OCI-LY3 (cell line): ENCODE measurements at regions not wholly inside any gene's neighbourhood (a gene's known extent, or its start where the extent isn't known, plus 50 kb on each side); places are given as distances from the start of the nearest gene placed in this dataset.

ENCODE experiments used
- H2AFZ ChIP-seq: fragments of 200-600, 300-600 bp; shearing (Covaris generic); 2 replicates; pipeline ENCODE4 v1.6.0; 2014; ENCODE audit warnings: antibody characterized with exemption, low read depth, low read length
- H3K27ac ChIP-seq: fragments of 200-600, 300-600 bp; sonication (generic); 2 replicates; pipeline ENCODE4 v1.5.1; 2014; ENCODE audit warnings: mild to moderate bottlenecking, low read length, moderate library complexity, mixed read lengths
- H3K27me3 ChIP-seq: fragments of 200-600, 300-600 bp; sonication (generic); 2 replicates; pipeline ENCODE4 v1.6.1; 2014; ENCODE audit warnings: low read depth, low read length, mixed read lengths
- H3K36me3 ChIP-seq: fragments of 200-600, 300-600 bp; sonication (generic); replicated peaks from 2 replicates; pipeline ENCODE3; 2014; ENCODE audit warnings: low read depth, low read length, mixed read lengths
- H3K4me1 ChIP-seq: fragments of 300-600, 200-600 bp; sonication (generic); 2 replicates; pipeline ENCODE4 v1.6.1; 2014; ENCODE audit warnings: low read length, mixed read lengths
- H3K4me2 ChIP-seq: fragments of 200-600, 300-600 bp; sonication (generic); 2 replicates; pipeline ENCODE4 v1.6.1; 2014; ENCODE audit warnings: low read length, mixed read lengths
- H3K4me3 ChIP-seq: fragments of 300-600, 200-600 bp; sonication (generic); 2 replicates; pipeline ENCODE4 v1.5.1; 2014; ENCODE audit warnings: antibody characterized with exemption, mild to moderate bottlenecking, low read length, moderate library complexity
- H3K79me2 ChIP-seq: fragments of 300-600, 200-600 bp; shearing (Covaris generic); 2 replicates; pipeline ENCODE4 v1.6.1; 2014; ENCODE audit warnings: mild to moderate bottlenecking, low read length, mixed read lengths
- H3K9ac ChIP-seq: fragments of 300-600, 200-600 bp; shearing (Covaris generic); 2 replicates; pipeline ENCODE4 v1.6.0; 2014; ENCODE audit warnings: mild to moderate bottlenecking, low read length, moderate library complexity
- H3K9me3 ChIP-seq: fragments of 200-600, 300-600 bp; shearing (Covaris generic); 2 replicates; pipeline ENCODE4 v1.6.1; 2014; ENCODE audit warnings: low read length, mixed read lengths; ENCODE audit not compliant: insufficient read depth
- H4K20me1 ChIP-seq: fragments of 200-600, 300-600 bp; sonication (generic); 2 replicates; pipeline ENCODE4 v1.6.1; 2016; ENCODE audit warnings: low read length, mixed read lengths; ENCODE audit not compliant: insufficient read depth
- EZH2phosphoT487 ChIP-seq: fragments of 200-600 bp; shearing (Covaris generic); IDR thresholded peaks from 2 replicates; pipeline ENCODE4 v1.6.1; 2018; ENCODE audit warnings: antibody characterized with exemption, mixed run types, low read depth
- TF ChIP-seq, protein P1 (sequence below): fragments of 200-600, 300-600 bp; sonication (generic); IDR thresholded peaks from 2 replicates; pipeline ENCODE4 v1.5.1; 2014; ENCODE audit warnings: antibody characterized with exemption, low read length, low read depth

DNA sequence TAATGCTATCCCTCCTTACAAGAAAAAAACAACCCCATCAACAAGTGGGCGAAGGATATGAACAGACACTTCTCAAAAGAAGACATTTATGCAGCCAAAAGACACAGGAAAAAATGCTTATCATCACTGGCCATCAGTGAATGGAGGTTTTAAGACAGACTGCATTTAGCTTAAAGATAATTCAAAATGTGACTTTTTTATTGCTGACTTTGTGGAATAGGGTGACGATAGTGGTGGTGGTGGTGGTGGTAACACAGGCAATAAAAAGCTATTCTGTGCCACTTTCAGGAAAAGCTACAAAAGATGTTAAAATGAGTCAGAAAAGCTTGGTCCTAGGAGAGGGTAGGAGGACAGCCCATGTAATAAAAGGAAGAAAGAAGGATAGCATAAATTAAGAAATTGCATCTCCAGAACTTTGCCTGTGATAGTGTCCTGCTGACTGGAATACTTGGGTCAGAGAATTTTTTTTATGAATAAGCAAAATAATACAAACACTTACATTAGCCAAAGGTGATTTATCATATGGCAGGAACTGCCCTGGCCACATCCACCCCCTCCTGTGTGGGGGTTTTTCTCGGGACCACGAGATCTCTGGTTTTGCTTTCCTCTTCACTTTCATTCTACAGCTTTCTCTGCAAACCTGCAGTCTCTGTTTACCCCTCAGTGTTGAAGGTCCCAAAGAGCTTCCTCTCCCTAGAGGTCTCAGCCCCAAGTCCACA, 186.7 kb downstream of the DRD1 start:
- Histone ChIP-seq H3K9ac (no peak overlapping the region), H3K36me3 (no peaks in the 10 kb centered on the region), H3K27me3 (no peaks in the 10 kb centered on the region), H3K4me1 (no peaks in the 10 kb centered on the region), H3K4me3 (no peak overlapping the region), H3K4me2 (no peak overlapping the region), H3K27ac (no peak overlapping the region), H4K20me1 (no peaks in the 10 kb centered on the region), H3K9me3 (no peaks in the 10 kb centered on the region), H3K79me2 (no peaks in the 10 kb centered on the region), H2AFZ (no peak overlapping the region)
- TF ChIP-seq EZH2phosphoT487: no peak
- TF ChIP-seq, protein P1, sequence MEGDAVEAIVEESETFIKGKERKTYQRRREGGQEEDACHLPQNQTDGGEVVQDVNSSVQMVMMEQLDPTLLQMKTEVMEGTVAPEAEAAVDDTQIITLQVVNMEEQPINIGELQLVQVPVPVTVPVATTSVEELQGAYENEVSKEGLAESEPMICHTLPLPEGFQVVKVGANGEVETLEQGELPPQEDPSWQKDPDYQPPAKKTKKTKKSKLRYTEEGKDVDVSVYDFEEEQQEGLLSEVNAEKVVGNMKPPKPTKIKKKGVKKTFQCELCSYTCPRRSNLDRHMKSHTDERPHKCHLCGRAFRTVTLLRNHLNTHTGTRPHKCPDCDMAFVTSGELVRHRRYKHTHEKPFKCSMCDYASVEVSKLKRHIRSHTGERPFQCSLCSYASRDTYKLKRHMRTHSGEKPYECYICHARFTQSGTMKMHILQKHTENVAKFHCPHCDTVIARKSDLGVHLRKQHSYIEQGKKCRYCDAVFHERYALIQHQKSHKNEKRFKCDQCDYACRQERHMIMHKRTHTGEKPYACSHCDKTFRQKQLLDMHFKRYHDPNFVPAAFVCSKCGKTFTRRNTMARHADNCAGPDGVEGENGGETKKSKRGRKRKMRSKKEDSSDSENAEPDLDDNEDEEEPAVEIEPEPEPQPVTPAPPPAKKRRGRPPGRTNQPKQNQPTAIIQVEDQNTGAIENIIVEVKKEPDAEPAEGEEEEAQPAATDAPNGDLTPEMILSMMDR: no peak

DNA sequence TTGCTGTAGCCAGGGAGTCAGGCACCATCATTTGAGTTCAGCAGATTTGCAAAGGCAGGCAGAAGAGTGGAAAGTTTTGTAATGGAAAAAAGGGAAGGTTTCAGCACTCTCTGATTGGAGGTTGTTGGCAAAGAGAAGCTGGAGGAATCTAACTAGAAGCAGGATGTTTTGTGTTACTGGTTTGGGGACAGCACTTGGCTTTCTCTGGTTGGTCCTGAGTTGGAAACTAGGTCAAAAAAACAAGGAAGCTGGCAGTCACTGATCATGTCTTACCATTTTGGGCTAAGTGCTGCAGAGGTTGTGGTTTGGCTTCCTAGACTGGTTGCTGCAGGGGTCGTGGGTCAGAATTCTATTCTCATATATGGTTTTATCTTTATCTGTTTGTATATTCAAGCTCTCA, 189.8 kb downstream of the DRD1 start:
- Histone ChIP-seq H3K4me3 (no peak overlapping the region), H2AFZ (no peak overlapping the region), H3K4me2 (no peak overlapping the region), H3K27me3 (no peaks in the 10 kb centered on the region), H3K36me3 (no peaks in the 10 kb centered on the region), H3K9ac (no peak overlapping the region), H4K20me1 (no peaks in the 10 kb centered on the region), H3K79me2 (no peaks in the 10 kb centered on the region), H3K27ac (no peak overlapping the region), H3K4me1 (no peaks in the 10 kb centered on the region), H3K9me3 (no peaks in the 10 kb centered on the region)
- TF ChIP-seq, protein P1: no peak
- TF ChIP-seq EZH2phosphoT487: no peak

DNA sequence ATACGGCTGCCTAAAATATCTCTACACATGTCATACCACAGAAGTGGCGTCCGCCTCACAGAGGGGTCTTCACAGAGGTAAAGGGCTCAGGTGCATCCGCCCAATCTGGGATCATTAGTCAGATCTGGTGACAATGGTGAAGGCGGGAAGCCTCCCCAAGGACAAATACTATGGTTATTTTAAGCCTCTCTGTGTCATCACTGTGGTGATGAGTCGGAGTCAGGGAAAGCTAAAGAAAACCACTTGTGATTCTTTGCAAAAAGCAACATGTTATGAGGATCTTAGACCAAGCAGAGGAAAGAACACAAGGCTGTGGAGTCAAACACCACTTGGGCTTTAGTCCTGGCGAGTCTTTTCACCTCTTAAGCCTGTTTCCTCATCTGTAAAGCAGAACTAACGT, 190.4 kb downstream of the DRD1 start:
- no peaks in the 10 kb centered on the region for H3K79me2 ChIP-seq
- H3K27me3 ChIP-seq: no peaks in the 10 kb centered on the region
- H3K36me3 ChIP-seq: no peaks in the 10 kb centered on the region
- H4K20me1 ChIP-seq: no peaks in the 10 kb centered on the region
- no peak for TF ChIP-seq EZH2phosphoT487
- TF ChIP-seq, protein P1: no peak
- H3K9me3 ChIP-seq: no peaks in the 10 kb centered on the region
- no peak overlapping the region for H3K27ac ChIP-seq
- H3K9ac ChIP-seq: no peak overlapping the region
- no peak overlapping the region for H3K4me3 ChIP-seq
- H3K4me2 ChIP-seq: no peak overlapping the region
- H2AFZ ChIP-seq: no peak overlapping the region
- no peaks in the 10 kb centered on the region for H3K4me1 ChIP-seq

DNA sequence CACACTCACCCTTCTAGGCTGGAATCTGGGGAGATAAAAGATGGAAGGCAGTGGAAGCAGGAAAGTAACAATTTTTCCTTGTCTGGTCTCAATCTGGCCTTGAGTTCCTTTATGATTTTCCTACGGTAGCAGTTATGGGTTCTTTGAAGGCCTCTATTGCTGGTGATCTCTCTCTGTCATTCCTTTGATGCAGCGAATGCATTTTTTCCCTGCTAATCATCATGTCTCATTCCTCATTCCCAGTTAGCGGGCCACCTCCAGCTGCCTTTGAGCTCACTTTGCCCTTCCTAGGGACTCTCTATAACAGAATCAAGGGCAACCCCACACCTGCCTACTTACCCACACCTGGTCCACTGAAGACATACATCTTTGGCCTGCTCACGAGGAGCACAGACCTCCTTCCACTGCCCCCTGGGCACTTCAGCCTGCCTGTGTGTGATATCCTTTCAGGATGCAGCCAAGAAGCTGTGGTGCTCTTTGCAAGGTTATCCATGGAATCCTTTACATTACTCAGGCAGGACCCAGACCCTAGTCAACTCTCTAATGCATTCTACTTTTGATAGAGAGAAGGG, 191.7 kb downstream of the DRD1 start:
- Histone ChIP-seq H3K36me3 (no peaks in the 10 kb centered on the region), H2AFZ (no peak overlapping the region), H3K4me2 (no peak overlapping the region), H3K4me3 (no peak overlapping the region), H3K27ac (no peak overlapping the region), H3K9me3 (no peaks in the 10 kb centered on the region), H3K79me2 (no peaks in the 10 kb centered on the region), H3K27me3 (peaks cover 5% of the 10 kb centered on the region; the same call in 1 of the 2 replicates), H3K4me1 (no peaks in the 10 kb centered on the region), H3K9ac (no peak overlapping the region), H4K20me1 (no peaks in the 10 kb centered on the region)
- no peak for TF ChIP-seq EZH2phosphoT487
- TF ChIP-seq, protein P1: no peak
